Ammon's horn (tissue), 1 donor: ENCODE measurements at regions not wholly inside any gene's neighbourhood (a gene's known extent, or its start where the extent isn't known, plus 50 kb on each side); places are given as distances from the start of the nearest gene placed in this dataset.
A peak's percentile ranks its signal among the peaks of the same experiment; 100 is the strongest.
"Not testable (repeated sequence)": the region's sequence is repeated elsewhere in the genome, so short reads cannot be mapped to it uniquely, and the experiment has no call there.

Experiments
- DNase-seq: peaks from one replicate; pipeline ENCODE4 v3.0.0-alpha.2; 2016; ENCODE audit warnings: low spot score

DNA sequence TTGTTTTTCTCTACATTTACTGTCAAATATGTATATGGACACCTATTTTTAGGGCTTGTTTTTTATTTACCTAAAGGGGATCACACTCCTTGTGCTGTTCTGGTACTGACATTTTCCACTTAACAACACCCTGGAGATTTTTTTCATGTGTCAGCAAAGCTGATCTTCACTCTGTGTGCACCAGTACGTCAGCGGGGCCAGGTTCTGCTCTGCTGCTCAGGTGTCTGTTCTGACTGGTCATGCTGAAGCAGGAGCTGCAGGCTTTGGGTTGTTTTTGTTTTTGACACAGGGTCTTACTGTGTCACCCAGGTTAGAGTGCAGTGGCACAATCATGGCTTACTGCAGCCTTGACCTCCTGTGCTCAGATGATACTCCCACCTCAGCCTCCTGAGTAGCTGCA, 81.9 kb upstream of the CCND2 start:
- no peak for DNase-seq

DNA sequence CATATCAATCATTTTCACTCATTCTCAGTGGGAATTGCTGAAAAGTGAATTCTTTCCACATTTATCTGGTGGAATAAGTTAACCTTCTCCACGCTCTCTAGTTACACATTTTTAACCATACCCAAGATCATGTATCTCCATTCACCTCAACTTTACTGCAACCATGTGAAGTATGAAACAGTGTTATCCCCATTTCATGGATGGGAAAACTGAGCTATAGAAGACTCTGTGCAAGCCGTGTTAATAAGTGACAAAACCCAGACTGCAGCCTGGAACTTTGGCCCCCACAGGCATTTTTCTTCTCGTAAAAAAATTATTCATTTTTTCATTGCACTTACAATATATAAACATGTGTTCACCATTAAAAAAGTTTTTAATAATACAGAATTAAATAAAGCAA, 82.4 kb upstream of the CCND2 start:
- DNase-seq = no peak

DNA sequence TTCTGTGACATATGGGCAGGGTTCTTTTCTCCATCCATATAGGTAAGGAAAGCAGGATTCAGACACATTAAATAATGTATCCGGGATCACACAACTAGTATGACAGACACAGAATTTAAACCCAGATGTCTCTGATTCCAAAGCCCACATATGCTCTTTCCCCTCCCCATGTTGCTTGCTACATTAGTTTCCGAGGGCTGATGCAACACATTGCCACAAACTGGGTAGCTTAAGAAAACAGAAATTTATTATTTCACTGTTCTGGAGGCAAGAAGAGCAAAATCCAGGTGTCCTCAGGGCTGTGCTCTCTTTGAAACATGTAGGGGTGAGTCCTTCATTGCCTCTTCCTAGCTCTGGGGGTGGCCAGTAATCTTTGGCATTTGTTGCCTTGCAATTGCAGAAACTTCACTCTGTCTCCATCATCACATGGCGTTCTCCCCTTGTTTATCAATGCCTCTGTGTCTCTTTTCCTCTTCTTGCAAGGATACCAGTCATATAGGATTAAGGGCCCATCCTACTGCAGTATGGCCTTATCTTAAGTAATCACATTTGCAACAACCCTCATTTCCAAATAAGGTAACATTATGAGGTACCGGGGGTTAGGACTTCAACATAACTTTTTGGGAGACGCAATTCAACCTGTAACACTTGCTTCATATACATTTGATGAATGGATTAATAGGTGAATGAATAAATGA, 83.0 kb upstream of the CCND2 start:
- DNase-seq = no peak

DNA sequence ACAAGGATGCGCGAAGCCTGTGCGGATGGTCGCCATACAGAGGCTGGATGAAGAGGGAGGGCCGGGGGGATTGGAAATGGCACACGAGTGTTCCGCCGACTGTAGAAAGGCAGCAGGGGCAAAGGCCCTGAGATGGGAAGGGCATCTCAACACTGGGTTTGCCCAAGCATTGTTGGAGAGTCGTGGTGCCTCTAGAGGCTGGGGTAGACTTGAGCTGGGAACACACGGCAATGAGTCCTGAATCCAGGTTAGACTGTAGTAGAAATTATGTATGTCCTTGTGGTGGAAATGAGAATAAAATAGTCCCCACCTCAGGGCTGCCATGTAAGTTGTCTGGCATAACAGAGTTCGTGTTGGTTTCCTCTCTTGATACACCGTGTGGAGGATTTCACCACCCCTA, 83.8 kb upstream of the CCND2 start:
- DNase-seq = no peak

DNA sequence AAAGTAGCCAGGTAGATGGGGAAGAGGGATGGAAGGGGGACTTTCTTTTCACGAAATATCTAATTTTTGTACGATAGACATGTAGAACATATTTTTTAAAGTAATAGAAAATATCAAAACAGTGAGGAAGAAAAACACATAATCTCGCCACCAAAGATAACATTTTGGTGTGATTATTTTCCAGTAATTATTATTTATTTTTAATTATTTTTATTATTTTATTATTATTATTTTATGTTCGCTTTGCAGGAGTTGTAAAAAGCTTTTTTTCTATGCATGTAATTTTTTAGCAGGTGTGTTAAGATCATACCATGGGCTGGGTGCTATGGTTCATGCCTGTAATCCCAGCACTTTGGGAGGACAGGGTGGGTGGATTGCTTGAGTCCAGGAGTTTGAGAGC, 85.6 kb upstream of the CCND2 start:
- DNase-seq = no peak

DNA sequence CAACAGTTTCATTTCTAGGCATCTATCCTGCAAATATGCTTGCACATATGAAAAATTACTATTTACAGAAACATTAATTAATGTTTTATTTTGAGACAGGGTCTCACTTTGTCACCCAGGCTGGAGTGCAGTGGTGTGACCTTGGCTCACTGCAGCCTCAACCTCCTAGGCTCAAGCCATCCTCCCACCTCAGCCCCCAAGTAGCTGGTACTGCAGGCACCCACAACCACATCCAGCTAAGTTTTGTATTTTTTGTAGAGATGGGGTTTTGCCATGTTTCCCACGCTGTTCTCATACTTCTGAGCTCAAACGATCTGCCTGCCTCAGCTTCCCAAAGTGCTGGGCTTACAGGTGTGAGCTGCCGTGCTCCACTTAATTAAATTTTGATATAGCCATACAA, 86.2 kb upstream of the CCND2 start:
- not testable (repeated sequence) for DNase-seq

DNA sequence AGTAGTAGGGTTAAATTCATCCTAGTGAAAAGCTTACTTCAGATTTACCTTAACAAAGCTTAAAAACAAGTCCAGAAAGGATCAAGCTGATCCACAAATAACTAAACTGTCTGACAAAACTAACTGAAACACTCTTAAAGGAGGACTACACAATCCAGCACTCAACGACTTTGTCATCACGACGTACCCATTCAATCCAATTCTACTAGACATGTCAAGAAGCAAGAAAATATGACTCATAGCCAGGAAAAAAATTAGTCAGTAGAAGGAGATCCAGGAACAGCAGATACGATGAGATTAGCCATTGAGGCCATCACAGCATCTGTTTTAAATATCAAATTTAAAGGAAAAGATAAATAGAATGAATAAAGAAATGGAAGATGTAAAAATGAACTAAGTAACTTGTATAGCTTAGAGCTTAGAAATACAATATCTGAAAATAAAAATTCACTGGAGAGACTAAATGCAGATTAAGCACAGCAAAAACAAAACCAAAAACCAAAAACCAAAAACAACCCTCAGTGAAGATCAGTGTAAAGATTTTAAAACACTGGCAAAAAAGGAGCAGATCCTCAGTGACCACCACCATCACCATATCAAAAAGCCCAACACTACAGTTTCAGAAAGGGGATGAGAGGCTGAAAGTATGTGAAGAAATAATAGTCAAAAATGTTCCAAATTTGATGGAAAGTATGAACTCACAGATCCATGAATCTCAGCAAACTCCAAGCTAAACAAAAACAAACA, 95.0 kb upstream of the CCND2 start:
- DNase-seq = no peak

DNA sequence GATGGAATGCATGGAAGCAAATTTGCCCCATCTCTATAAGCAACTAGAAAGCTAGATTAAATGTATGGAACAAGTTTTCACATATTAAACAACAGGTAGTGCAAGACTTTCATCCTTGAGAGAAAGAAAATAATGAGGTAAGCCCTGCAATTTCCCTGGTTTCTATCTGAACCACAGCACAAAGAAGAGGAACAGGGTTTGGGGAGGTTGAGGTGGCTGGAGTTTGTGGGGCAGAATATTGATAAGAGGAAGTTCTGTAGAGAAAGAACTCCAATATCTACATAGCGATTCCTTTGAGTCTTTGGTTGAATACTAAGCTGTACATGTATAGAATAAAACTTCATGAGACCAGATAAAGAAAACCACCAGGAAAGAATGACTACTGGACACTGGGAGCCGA, 96.3 kb upstream of the CCND2 start:
- DNase-seq = no peak

DNA sequence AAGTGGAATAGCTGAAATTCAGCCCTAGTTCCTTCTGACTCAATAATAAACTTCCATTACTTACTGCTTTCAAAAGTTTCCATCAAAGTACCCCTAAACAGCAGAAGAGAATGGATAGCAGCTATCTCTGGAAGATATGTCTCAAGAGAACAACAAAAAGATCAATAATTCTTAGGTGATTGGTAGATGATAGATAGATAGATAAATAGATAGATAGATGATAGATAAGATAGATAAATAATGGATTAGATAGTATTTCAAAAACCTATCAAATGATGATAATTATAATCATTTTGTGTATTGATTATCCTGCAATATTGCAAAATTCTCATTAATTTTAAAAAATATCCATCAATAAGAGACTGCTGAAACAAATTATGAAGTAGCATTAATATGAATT, 97.4 kb upstream of the CCND2 start:
- DNase-seq = no peak

DNA sequence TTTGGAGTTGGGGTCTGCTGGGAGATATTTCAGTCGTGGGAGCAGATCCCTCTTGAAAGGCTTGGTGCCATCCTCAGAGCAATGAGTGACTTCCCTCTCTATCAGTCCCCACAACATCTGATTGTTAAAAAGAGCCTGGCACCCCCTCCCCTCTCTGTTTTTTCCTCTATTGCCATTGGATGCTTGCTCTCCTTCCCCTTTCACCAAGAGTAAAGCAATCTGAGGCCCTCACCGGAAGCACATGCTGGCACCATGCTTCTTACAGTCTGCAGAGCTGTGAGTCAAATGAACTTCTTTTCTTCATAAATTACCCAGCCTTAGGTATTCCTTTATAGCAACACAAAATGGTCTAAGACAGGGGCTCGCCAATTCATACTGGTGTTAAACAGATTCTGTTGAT, 99.1 kb upstream of the CCND2 start:
- DNase-seq = peak; percentile 70

DNA sequence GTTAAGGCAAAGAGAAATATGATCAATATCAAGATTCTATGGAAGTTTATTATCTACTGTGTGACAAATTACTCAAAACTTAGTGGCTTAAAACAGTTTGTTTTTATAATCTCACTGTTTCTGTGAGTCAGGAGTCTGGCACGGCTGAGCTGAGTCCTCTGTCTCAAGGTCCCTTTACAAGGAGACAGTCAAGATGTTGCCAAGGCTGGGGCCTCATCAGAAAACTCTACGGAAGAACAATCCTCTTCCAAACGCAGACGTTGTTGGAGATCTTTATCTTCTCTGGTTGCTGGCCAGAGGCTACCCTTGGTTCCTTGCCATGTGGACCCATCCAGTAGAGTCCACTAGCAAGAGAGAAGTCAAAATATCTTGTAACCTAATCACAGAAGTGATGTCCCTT, 100.6 kb upstream of the CCND2 start:
- no peak for DNase-seq

DNA sequence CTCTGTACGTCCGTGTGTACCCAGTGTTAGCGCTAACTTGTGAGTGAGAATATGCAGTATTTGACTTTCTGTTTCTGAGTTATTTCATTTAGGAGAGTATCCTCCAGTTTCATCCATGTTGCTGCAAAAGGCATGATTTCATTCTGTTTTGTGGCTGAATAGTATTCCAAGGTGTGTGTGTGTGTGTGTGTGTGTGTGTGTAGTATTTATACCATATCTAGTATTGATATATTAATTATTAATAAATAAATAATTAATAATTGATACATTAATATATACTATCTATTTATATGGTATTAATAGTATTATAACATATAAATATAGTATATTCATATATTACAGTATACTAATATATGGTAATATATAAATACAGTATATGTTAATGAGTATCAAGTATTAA, 101.8 kb upstream of the CCND2 start:
- DNase-seq = no peak

DNA sequence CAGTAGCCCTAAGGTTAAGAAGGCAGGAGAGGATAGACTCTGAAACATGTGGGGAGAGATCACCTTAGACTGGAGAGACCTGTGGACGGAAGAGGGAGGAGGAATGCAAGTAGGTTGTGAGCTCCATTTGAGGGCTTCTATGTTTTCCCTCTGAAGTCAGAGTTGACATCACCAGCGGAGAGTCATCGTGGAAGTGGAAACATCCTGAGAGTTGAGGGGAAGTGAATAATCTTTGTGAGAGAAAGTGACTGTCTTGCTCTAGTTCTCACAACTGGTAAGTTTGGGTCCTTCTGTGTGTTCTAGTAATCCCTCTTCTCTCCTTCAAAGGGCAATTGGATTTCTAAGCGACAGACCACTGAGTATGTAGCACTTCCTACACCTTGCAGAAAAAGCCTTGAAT, 103.6 kb upstream of the CCND2 start:
- DNase-seq = no peak

DNA sequence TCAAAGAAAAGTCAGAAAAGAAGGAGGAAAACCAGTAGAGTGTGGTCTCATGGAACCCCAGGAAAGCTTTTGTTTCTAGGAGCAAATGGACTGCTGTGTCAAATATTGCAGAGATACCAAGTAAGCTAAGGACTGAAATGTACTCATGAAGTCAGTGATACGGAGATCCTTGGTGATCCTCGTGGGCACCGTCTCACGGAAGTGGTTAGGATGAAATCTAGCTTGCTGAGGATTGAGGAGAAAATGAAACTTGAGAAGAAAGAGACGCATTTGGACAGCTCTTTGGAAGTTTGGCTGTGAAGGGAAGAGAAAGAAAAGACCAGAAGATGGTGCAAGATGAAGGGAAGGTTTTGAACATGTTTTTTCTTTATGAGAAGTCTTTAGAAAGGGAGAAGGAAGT, 104.0 kb upstream of the CCND2 start:
- no peak for DNase-seq

DNA sequence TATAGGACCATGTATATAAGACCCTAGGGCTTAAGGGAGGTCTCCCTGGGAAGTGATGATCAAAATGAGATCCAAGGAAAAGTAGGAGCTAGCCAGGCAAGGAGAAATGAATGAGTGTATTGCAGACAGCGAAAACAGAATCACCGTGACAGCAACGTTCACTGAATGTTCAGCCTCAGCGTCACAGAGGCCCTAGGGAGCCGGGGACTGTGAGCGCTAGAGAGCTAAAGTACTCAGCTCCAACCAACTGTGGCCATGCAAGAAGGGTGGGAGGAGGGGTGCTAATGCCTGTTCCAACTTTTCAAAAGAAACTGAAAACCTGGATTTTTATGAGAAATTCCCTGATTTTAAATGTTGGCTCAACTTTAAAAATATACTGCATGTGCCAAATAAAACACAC, 105.5 kb upstream of the CCND2 start:
- DNase-seq = no peak

DNA sequence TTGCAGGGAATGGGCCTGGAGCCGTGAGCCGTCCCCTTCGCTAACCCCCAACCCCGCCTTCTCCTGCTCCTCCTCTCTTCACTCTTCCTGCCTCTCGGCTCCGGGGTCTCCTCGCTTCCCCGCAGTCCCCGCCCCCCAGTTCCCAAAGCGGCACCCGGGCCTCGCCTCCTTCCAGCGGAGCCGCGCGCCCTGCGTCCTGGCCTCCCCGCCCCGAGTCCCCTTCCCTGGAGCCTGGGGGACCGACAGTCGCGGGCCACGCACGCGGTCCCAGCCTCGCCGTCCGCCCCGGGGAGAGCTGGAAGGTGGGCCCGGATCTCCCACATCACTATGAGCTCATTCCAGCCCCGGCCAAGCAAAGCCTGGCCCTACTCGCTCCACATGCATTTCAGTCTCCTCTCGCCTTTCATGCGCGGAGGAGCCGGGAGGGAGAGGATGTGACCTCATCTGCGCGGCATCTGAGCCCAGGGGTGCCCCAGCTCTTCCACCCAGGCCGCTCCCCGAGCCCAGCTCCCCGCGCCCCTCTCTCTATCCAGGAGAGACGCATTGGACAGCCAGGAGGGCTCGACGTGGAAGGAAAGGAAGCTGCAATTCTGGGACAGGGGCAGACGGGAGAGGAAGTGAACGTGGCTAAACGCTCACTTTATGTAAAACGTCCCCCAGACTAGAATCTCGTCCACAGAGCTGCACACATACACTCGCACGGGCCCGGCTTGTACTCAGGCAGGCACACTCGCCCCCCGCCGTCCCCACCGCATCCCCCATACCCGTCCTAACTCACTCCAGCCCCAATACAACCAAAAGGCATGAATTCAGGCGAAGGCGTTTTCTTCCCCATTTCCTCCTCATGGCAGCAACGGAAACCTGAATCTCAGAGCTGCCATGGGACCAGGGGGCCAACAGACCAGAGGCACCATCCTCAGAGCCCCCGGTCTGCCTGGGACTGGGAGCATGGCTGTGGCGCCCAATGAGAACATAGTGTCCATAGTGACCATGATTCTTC, 108.7 kb upstream of the CCND2 start:
- peak; percentile 46 for DNase-seq

DNA sequence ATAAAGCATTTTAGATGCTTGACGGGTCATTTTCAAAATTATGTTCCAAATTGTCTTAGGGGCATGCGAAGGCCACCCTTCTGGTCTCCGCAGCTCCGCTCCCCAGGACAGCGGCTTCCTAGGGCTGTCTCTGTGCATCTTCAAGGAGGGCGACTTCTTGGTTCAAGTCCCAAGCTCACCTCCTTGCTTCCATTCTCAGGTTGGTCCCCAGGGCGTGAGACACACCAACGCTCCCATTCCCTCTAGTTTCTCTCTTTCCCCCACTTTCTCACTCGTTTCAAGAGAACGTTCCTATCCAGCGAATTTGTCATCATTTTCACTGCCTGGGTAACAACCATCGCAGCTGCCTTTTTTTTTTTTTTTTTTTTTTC, 109.4 kb upstream of the CCND2 start:
- DNase-seq = no peak

DNA sequence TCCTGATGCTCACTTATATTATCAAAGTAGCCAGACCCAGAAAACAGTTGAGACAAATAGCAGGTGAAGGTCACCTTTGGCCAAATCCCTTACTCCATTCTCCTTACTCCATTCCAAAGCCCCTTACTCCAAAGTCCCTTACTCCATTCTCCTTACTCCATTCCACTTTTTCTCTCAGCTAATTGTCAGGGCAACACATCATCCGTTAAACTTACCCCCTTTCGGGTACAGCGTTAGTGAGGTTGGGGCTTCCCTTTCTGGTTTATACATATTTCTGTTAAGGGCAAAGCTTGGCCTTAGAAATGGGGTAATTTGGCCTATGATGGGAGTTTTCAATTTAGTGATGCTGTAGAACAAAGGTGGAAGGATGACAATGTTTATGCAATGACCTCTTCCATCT, 111.8 kb upstream of the CCND2 start:
- no peak for DNase-seq

DNA sequence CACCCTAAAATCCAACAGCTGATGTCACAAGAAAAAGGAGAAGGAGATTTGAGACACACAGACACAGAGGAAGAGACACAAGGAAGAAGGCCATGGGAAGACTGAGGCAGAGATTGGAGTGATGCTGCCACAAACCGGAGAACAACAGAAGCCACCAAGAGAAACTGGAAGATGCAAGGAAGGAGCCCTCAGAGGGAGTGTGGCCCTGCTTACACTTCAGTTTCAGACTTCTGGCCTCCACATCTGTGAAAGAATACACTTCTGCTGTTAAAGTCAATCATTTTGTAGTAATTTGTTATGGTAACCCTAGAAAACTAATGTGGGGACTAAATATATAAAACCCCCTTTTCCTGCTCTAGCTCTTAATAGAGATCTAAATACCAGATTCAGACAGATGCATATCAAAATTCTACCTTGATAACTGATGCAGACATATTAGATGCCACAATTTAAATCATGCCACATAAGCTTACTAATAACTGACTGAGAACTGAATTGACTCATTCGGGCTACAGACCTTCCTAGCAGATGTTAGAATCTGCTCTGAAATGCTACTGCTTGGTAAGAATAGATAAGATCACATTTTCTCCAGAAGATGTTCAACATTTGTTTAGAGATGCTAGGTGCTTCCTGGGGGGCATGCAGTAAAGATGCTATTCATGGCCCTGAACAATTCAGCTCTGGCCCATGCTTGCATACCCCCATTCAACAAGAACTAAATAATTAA, 113.1 kb upstream of the CCND2 start:
- DNase-seq = no peak

DNA sequence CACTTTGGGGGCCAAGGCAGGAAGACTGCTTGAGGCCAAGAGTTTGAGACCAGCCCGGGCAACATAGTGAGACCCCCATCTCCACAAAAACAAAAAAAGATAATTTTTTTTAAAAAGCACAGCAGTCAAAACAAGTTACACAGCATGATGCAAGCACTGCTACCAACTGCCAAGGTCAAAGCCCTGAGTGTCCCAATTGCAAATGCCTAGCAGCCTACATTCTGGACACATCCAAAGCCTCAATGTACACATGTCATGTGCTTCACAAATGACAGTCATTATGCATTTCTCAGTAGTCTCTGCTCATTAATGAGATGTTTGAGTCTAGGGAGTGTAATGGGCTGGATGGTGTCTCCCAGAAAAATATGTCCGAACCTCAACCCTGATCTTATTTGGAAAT, 113.7 kb upstream of the CCND2 start:
- no peak for DNase-seq

DNA sequence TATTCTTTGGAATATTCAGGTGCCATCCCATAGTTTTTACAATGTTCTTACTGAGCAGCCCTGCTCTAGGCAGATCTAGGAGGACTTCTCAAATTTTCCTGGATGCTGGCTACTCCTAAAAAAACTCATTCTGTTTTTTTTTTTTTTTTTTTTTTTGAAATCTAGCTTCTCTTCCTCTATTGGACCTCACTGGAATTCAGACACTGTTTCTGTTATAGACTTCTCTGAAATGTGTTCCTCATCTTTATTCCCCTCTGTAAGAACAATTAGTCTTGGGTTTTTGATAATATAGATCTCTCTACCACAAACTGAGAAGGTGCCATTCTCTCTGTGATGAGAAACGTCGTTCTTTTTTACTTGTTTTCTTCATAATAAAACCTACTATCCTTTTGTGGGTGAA, 115.3 kb upstream of the CCND2 start:
- DNase-seq = no peak

DNA sequence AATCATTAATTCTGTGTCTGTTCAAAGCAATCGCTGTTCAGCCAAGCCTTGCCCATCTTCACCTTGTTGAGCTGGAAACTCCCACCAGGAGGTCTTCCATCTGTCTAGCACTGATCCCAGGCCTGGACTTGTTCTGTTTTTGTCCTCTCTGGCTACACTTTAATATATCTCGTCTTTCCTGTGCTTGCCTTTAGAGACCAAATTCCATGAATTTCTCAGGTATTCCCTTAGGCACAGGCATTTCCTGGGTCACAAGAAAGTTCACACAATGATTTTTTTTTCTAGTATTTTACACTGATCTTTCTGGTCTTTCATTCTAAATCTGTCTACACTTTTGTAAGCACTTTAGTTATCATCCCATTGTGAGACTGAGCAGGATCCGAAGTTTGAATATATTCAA, 116.4 kb upstream of the CCND2 start:
- no peak for DNase-seq
